Neural cell (in vitro differentiated cells): ENCODE measurements at regions not wholly inside any gene's neighbourhood (a gene's known extent, or its start where the extent isn't known, plus 50 kb on each side); places are given as distances from the start of the nearest gene placed in this dataset.

Experiments used
- EP300 ChIP-seq: fragments of 450-650 bp; conservative IDR thresholded peaks from 2 replicates; pipeline ENCODE4 v1.6.1; 2014; ENCODE audit warnings: antibody characterized with exemption, mild to moderate bottlenecking, moderate library complexity; ENCODE audit not compliant: poor library complexity, severe bottlenecking
- EZH2 ChIP-seq: fragments of 200-600, 300-800 bp; shearing (Covaris generic), sonication (generic); IDR thresholded peaks from 2 replicates; pipeline ENCODE4 v1.6.1; 2014; ENCODE audit warnings: antibody characterized with exemption, low read length, borderline replicate concordance, mild to moderate bottlenecking; ENCODE audit not compliant: insufficient read depth, poor library complexity, severe bottlenecking
- MXI1 ChIP-seq: fragments of 450-650 bp; conservative IDR thresholded peaks from 2 replicates; pipeline ENCODE4 v1.6.1; 2014; ENCODE audit warnings: antibody characterized with exemption, mild to moderate bottlenecking; ENCODE audit not compliant: poor library complexity, severe bottlenecking
- POLR2AphosphoS5 ChIP-seq: IDR thresholded peaks from 2 replicates; pipeline ENCODE4 v1.6.1; 2012
- SMC3 ChIP-seq: fragments of 450-650 bp; conservative IDR thresholded peaks from 2 replicates; pipeline ENCODE4 v1.6.1; 2014; ENCODE audit warnings: antibody characterized with exemption, mild to moderate bottlenecking, moderate library complexity; ENCODE audit not compliant: poor library complexity
- TF ChIP-seq, protein P1 (sequence below): fragments of 450-650 bp; IDR thresholded peaks from 2 replicates; pipeline ENCODE4 v1.5.1; 2014; ENCODE audit warnings: antibody characterized with exemption, mild to moderate bottlenecking, moderate library complexity; ENCODE audit not compliant: poor library complexity, severe bottlenecking
- TF ChIP-seq, protein P2 (sequence below): IDR thresholded peaks from 2 replicates; pipeline ENCODE4 v1.6.1; 2012; ENCODE audit warnings: borderline replicate concordance

DNA sequence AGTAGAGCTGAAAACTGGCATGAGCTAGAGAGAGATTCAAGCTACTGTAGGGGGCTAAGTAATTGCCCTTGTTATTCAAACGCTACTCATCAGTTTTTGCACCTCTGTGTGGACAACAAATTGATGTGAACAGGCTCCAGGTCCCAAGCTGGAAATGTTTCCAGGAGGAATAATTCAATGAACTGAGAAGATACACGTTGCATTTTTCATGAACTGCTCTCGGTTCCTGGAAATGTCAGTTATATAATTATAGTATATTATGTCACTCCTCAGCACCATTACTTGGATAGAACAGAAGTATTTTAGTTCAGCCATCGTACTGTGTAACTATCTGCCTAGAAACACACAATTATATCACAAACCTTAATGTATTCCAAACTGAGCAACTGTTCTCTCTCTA lies 65.9 kb upstream of the A1CF start:
- TF ChIP-seq, protein P1, sequence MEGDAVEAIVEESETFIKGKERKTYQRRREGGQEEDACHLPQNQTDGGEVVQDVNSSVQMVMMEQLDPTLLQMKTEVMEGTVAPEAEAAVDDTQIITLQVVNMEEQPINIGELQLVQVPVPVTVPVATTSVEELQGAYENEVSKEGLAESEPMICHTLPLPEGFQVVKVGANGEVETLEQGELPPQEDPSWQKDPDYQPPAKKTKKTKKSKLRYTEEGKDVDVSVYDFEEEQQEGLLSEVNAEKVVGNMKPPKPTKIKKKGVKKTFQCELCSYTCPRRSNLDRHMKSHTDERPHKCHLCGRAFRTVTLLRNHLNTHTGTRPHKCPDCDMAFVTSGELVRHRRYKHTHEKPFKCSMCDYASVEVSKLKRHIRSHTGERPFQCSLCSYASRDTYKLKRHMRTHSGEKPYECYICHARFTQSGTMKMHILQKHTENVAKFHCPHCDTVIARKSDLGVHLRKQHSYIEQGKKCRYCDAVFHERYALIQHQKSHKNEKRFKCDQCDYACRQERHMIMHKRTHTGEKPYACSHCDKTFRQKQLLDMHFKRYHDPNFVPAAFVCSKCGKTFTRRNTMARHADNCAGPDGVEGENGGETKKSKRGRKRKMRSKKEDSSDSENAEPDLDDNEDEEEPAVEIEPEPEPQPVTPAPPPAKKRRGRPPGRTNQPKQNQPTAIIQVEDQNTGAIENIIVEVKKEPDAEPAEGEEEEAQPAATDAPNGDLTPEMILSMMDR, result no peak
- no peak for TF ChIP-seq SMC3
- TF ChIP-seq, protein P2, sequence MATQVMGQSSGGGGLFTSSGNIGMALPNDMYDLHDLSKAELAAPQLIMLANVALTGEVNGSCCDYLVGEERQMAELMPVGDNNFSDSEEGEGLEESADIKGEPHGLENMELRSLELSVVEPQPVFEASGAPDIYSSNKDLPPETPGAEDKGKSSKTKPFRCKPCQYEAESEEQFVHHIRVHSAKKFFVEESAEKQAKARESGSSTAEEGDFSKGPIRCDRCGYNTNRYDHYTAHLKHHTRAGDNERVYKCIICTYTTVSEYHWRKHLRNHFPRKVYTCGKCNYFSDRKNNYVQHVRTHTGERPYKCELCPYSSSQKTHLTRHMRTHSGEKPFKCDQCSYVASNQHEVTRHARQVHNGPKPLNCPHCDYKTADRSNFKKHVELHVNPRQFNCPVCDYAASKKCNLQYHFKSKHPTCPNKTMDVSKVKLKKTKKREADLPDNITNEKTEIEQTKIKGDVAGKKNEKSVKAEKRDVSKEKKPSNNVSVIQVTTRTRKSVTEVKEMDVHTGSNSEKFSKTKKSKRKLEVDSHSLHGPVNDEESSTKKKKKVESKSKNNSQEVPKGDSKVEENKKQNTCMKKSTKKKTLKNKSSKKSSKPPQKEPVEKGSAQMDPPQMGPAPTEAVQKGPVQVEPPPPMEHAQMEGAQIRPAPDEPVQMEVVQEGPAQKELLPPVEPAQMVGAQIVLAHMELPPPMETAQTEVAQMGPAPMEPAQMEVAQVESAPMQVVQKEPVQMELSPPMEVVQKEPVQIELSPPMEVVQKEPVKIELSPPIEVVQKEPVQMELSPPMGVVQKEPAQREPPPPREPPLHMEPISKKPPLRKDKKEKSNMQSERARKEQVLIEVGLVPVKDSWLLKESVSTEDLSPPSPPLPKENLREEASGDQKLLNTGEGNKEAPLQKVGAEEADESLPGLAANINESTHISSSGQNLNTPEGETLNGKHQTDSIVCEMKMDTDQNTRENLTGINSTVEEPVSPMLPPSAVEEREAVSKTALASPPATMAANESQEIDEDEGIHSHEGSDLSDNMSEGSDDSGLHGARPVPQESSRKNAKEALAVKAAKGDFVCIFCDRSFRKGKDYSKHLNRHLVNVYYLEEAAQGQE, result peak; percentile 87
- peak; percentile 61 for TF ChIP-seq POLR2AphosphoS5
- no peak for TF ChIP-seq EP300
- no peak for TF ChIP-seq EZH2
- TF ChIP-seq MXI1, result no peak
